Thyroid gland (tissue), 4 donors: ENCODE measurements at regions not wholly inside any gene's neighbourhood (a gene's known extent, or its start where the extent isn't known, plus 50 kb on each side); places are given as distances from the start of the nearest gene placed in this dataset.

Experiments
- CTCF ChIP-seq, 6 experiments: fragments of 200-600 bp in 3 of 6; fragments of 450-650 bp in 3 of 6; sonication (generic) in 3 of 6; IDR thresholded peaks; one replicate each; pipeline ENCODE4 v1.5.1; 2016 to 2019; ENCODE audit warnings: antibody characterized with exemption in 6 of 6, mild to moderate bottlenecking in 2 of 6, inconsistent platforms in 1 of 6, moderate library complexity in 1 of 6
- POLR2A ChIP-seq, 2 donors: fragments of 450-650 bp; IDR thresholded peaks; one replicate each; pipeline ENCODE4 v1.6.1; 2017; ENCODE audit warnings: antibody characterized with exemption in 2 of 2, mild to moderate bottlenecking in 2 of 2, moderate library complexity in 1 of 2

- TF ChIP-seq CTCF (IDR thresholded peaks at IDR 0.05) = no peak
- TF ChIP-seq POLR2A (IDR thresholded peaks at IDR 0.05) = no peak
Measured at GRCh38 chr16:80117556-80118130, 423.1 kb upstream of the DYNLRB2 start.
